ENCODE measurements at regions not wholly inside any gene's neighbourhood (a gene's known extent, or its start where the extent isn't known, plus 50 kb on each side); places are given as distances from the start of the nearest gene placed in this dataset.

- BruUV-seq (replicated peaks), result no TSS peak
- in situ Hi-C loops (cut with MboI; ENCODE audit: low sequenced_read_pairs) (no loop called here), dilution Hi-C loops (cut with HindIII; ENCODE audit: low sequenced_read_pairs, unreplicated experiment) (no loop called here), intact Hi-C loops (cut with micrococcal nuclease) (no loop called here)
- Histone ChIP-seq H3K9me1 (ENCODE audit: insufficient read depth, low read length) (no peaks in the 10 kb centered on the region), H3K4me2 (ENCODE audit: low read depth, low read length) (no peak overlapping the region), H2BK15ac (ENCODE audit: low read depth, low read length) (no peak overlapping the region), H4K91ac (ENCODE audit: insufficient read depth, low read depth, low read length) (no peak overlapping the region), H3K27me3 (ENCODE audit: control insufficient read depth, insufficient read depth, low read length) (no peaks in the 10 kb centered on the region), H2AK5ac (ENCODE audit: low read depth, low read length) (no peak overlapping the region), H2BK20ac (ENCODE audit: low read depth, low read length) (no peak overlapping the region), H3K23ac (ENCODE audit: low read depth, low read length) (no peak overlapping the region), H2BK5ac (ENCODE audit: low read depth, low read length, poor library complexity, severe bottlenecking) (no peak overlapping the region), H3K4ac (ENCODE audit: low read depth, low read length) (no peak overlapping the region), H3K4me1 (ENCODE audit: control insufficient read depth, insufficient read depth, low read length) (no peaks in the 10 kb centered on the region), H3K9me3 (ENCODE audit: control insufficient read depth, insufficient read depth, low read length) (peaks cover 5% of the 10 kb centered on the region; the same call in 1 of the 2 replicates), H3K36me3 (ENCODE audit: control insufficient read depth, insufficient read depth, low read length) (no peaks in the 10 kb centered on the region), H4K8ac (ENCODE audit: low read depth in 2 of 2, low read length in 2 of 2) (no peak overlapping the region), H3K14ac (replicated peaks; ENCODE audit: low read depth, low read length) (no peak overlapping the region), H4K20me1 (ENCODE audit: insufficient read depth, low read length) (no peaks in the 10 kb centered on the region), H4K5ac (ENCODE audit: low read depth, low read length) (no peak overlapping the region), H3K4me3 (ENCODE audit: insufficient read depth, low read depth, low read length) (no peak overlapping the region), H3K18ac (ENCODE audit: low read depth, low read length) (no peak overlapping the region), H3K27ac (ENCODE audit: insufficient read depth, low read length) (no peak overlapping the region), H3K79me1 (ENCODE audit: low read depth in 1 of 2, low read length in 2 of 2) (no peaks in the 10 kb centered on the region), H2BK120ac (ENCODE audit: low read depth, low read length) (no peak overlapping the region), H3K56ac (ENCODE audit: extremely low read depth, insufficient read depth, low read length) (no peak overlapping the region), H2AK9ac (replicated peaks; ENCODE audit: low read depth, low read length, poor library complexity) (no peak overlapping the region), H3K9ac (ENCODE audit: low read depth, low read length) (no peak overlapping the region), H2AFZ (replicated peaks; ENCODE audit: low read length, poor library complexity) (no peak overlapping the region)
- ATAC-seq (ENCODE audit: low read depth) (no peak), DNase-seq (no peak)
- ChIA-PET POLR2A (ENCODE audit: unreplicated experiment) (no interaction called here), CTCF (no interaction called here)
- no peak for TF ChIP-seq POLR2A (IDR thresholded peaks at IDR 0.05; ENCODE audit: low read depth, low read length)
- no peak for TF ChIP-seq FOS (IDR thresholded peaks at IDR 0.05; ENCODE audit: low read depth, low read length)
- TF ChIP-seq MAFK (IDR thresholded peaks at IDR 0.05; ENCODE audit: low read depth, low read length), result no peak
- no peak for TF ChIP-seq ELK1 (IDR thresholded peaks at IDR 0.05; ENCODE audit: borderline replicate concordance, low read depth, low read length)
- no peak for TF ChIP-seq NFE2L2 (IDR thresholded peaks at IDR 0.05; ENCODE audit: low read depth, low read length)
- TF ChIP-seq RFX5 (IDR thresholded peaks at IDR 0.05; ENCODE audit: low read depth, low read length), result no peak
- TF ChIP-seq BHLHE40 (IDR thresholded peaks at IDR 0.05; ENCODE audit: low read depth, low read length), result no peak
- no peak for TF ChIP-seq USF2 (IDR thresholded peaks at IDR 0.05; ENCODE audit: low read depth, low read length)
- TF ChIP-seq CHD1 (IDR thresholded peaks at IDR 0.05; ENCODE audit: low read depth, low read length), result no peak
- TF ChIP-seq CTCF (conservative IDR thresholded peaks at IDR 0.05; ENCODE audit: low read depth, low read length), result no peak
- TF ChIP-seq SMC3 (IDR thresholded peaks at IDR 0.05; ENCODE audit: low read depth, low read length), result no peak
- TF ChIP-seq MAZ (IDR thresholded peaks at IDR 0.05; ENCODE audit: borderline replicate concordance, low read depth, low read length), result no peak
- TF ChIP-seq CEBPB (IDR thresholded peaks at IDR 0.05; ENCODE audit: low read depth, low read length), result no peak
- no peak for TF ChIP-seq RAD21 (IDR thresholded peaks at IDR 0.05; ENCODE audit: low read length)
- TF ChIP-seq MXI1 (IDR thresholded peaks at IDR 0.05; ENCODE audit: borderline replicate concordance, low read depth, low read length), result no peak
- no peak for TF ChIP-seq RCOR1 (IDR thresholded peaks at IDR 0.05; ENCODE audit: insufficient replicate concordance, low read length)
- WGBS, 2 experiments (ENCODE audit: extremely low coverage in 2 of 2, insufficient read length in 1 of 2), result no CpG with 5 or more reads among the region's 2 CpGs
Measured at GRCh38 chr3:18779704-18780103, 354.6 kb upstream of the SATB1 start.
